RWPE2 (cell line): ENCODE measurements at regions not wholly inside any gene's neighbourhood (a gene's known extent, or its start where the extent isn't known, plus 50 kb on each side); places are given as distances from the start of the nearest gene placed in this dataset.
"Not testable (repeated sequence)": the region's sequence is repeated elsewhere in the genome, so short reads cannot be mapped to it uniquely, and the experiment has no call there.

Experiments
- ATAC-seq: fragments of 200-7000 bp; cut with Tn5 transposase; 3 replicates; pipeline ENCODE4 v1.9.1; 2021; ENCODE audit warnings: low read depth
- DNase-seq: peaks from one replicate; pipeline ENCODE4 v3.0.0-alpha.2; 2020; ENCODE audit warnings: low spot score
- H3K27ac ChIP-seq: fragments of 450-650 bp; 2 replicates; pipeline ENCODE4 v1.5.1; 2017; ENCODE audit warnings: mild to moderate bottlenecking; ENCODE audit not compliant: poor library complexity, severe bottlenecking
- H3K27me3 ChIP-seq: fragments of 250-450 bp; sonication (Bioruptor Pico); 2 replicates; pipeline ENCODE4 v1.5.1; 2021; ENCODE audit warnings: mild to moderate bottlenecking, moderate library complexity; ENCODE audit not compliant: insufficient read depth, poor library complexity, severe bottlenecking
- H3K36me3 ChIP-seq: fragments of 250-450 bp; sonication (Bioruptor Pico); 2 replicates; pipeline ENCODE4 v1.5.1; 2020; ENCODE audit warnings: low read depth, mild to moderate bottlenecking, moderate library complexity
- H3K4me1 ChIP-seq: fragments of 250-450 bp; sonication (Bioruptor Pico); 2 replicates; pipeline ENCODE4 v1.5.1; 2021; ENCODE audit warnings: mild to moderate bottlenecking, moderate library complexity; ENCODE audit not compliant: insufficient read depth, poor library complexity, severe bottlenecking
- H3K4me3 ChIP-seq: fragments of 250-450 bp; sonication (Bioruptor Pico); 2 replicates; pipeline ENCODE4 v1.5.1; 2021; ENCODE audit warnings: mild to moderate bottlenecking, moderate library complexity; ENCODE audit not compliant: severe bottlenecking
- H3K9me3 ChIP-seq: fragments of 250-450 bp; sonication (Bioruptor Pico); 2 replicates; pipeline ENCODE4 v1.5.1; 2021; ENCODE audit warnings: mild to moderate bottlenecking, moderate library complexity; ENCODE audit not compliant: severe bottlenecking
- TF ChIP-seq, protein P1 (sequence below): fragments of 450-650 bp; IDR thresholded peaks from one replicate; pipeline ENCODE4 v1.5.1; 2017; ENCODE audit warnings: mild to moderate bottlenecking, moderate library complexity; ENCODE audit not compliant: poor library complexity, severe bottlenecking

DNA sequence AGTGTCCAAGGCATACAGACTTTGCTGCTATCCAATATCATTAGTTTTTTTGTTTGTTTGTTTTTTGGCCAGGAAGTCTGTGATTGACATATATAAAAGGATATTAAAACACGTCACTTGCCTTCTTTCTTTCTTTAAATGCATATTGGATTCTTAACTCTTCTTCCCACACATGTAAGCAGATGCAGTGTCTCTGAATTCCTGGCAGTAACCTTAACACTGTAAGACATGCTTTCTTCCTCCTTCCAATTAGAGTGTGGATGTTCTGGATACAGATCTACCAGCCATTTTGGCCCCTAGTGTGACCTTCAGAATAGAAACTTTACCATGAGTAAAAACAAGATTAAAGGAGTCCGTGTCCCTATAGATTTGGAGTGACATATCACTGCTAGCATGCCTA lies 967.4 kb upstream of the PRR20A start:
- Histone ChIP-seq H3K27ac (no peak overlapping the region), H3K27me3 (no peaks in the 10 kb centered on the region), H3K4me1 (no peaks in the 10 kb centered on the region), H3K4me3 (no peak overlapping the region), H3K9me3 (no peaks in the 10 kb centered on the region), H3K36me3 (no peaks in the 10 kb centered on the region)
- DNase-seq = no peak
- TF ChIP-seq, protein P1, sequence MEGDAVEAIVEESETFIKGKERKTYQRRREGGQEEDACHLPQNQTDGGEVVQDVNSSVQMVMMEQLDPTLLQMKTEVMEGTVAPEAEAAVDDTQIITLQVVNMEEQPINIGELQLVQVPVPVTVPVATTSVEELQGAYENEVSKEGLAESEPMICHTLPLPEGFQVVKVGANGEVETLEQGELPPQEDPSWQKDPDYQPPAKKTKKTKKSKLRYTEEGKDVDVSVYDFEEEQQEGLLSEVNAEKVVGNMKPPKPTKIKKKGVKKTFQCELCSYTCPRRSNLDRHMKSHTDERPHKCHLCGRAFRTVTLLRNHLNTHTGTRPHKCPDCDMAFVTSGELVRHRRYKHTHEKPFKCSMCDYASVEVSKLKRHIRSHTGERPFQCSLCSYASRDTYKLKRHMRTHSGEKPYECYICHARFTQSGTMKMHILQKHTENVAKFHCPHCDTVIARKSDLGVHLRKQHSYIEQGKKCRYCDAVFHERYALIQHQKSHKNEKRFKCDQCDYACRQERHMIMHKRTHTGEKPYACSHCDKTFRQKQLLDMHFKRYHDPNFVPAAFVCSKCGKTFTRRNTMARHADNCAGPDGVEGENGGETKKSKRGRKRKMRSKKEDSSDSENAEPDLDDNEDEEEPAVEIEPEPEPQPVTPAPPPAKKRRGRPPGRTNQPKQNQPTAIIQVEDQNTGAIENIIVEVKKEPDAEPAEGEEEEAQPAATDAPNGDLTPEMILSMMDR = no peak
- ATAC-seq = no peak

DNA sequence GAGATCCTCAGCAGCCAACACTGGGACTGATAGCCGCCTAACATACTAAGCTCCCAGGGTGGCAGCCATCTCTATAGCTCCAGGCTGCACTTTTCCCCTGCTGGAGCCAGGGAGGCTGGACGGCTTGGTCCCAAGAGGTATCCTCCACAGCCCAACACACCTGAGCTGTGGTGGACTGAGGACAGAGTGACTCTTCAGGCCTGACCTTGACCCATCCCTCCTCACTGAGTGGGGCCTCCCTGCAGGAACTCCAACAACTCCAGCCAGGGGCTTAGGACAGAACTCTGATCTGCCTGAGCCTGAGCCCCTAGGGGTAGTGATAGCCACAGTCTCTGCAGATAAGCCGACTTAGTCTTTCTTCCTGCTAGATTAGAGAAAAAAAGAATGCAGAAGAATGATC lies 958.1 kb upstream of the PRR20A start:
- no peak overlapping the region for H3K27ac ChIP-seq
- H3K4me1 ChIP-seq = no peaks in the 10 kb centered on the region
- DNase-seq (no peak), ATAC-seq (no peak)
- TF ChIP-seq, protein P1 = no peak
- no peaks in the 10 kb centered on the region for H3K27me3 ChIP-seq
- no peaks in the 10 kb centered on the region for H3K9me3 ChIP-seq
- H3K36me3 ChIP-seq = no peaks in the 10 kb centered on the region
- no peak overlapping the region for H3K4me3 ChIP-seq

DNA sequence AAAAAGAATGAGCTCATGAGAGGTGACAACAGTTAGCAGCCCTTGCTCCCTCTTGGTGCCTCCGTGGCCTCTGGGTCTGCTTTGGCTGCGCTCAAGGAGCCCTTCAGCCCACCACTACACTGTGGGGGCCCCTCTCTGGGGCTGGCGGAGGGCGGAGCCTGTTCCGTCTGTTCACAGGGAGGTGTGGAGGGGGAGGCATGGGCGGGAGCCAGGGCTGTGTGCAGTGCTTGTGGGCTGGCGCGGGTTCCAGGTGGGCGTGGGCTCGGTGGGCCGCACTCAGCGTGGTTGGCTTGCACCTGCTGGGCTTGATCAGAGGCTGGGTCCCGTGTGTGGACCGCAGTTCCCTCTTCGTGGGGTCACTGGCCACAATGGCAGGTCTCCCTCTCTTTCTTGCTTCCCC lies 953.4 kb upstream of the PRR20A start:
- Histone ChIP-seq H3K4me3 (no peak overlapping the region), H3K4me1 (no peaks in the 10 kb centered on the region), H3K27ac (no peak overlapping the region), H3K27me3 (no peaks in the 10 kb centered on the region), H3K36me3 (no peaks in the 10 kb centered on the region), H3K9me3 (no peaks in the 10 kb centered on the region)
- no peak for ATAC-seq
- DNase-seq = no peak
- TF ChIP-seq, protein P1 = no peak

DNA sequence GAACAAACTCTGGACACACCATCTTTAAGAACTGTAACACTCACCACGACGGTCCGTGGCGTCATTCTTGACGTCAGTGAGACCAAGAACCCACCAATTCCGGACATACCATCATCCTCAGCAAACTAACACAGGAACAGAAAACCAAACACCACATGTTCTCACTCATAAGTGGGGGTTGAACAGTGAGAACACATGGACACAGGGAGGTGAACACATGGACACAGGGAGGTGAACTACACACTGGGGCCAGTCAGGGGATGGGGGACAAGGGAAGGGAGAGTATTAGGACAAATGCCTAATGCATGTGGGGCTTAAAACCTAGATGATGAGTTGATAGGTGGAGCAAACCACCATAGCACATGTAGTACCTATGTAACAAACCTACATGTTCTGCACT lies 952.1 kb upstream of the PRR20A start:
- H3K4me1 ChIP-seq, H3K36me3 ChIP-seq, DNase-seq, H3K4me3 ChIP-seq, H3K27me3 ChIP-seq, H3K27ac ChIP-seq, H3K9me3 ChIP-seq, ATAC-seq: not testable (repeated sequence)

DNA sequence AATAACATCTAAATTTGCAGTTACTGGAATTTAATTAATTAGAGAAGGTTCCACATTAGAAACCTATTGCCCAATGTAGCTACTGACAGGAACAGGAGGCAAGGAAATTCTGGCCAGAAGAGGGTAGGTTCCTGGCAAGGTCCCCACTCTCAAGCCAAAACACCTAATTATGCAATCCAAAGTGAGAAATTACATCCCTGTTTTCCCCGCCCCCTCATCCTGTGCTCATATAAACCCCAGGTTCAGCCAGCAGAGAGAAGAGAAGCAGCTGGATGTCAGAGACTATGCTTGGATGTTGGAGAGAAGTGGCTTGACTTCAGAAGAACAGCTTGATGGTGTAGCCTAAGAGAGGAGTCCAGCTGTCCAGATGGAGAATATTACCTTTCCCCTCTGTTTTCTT lies 951.3 kb upstream of the PRR20A start:
- H3K4me1 ChIP-seq = no peaks in the 10 kb centered on the region
- no peak overlapping the region for H3K4me3 ChIP-seq
- TF ChIP-seq, protein P1 = no peak
- ATAC-seq (no peak), DNase-seq (no peak)
- H3K36me3 ChIP-seq = no peaks in the 10 kb centered on the region
- no peak overlapping the region for H3K27ac ChIP-seq
- H3K27me3 ChIP-seq = no peaks in the 10 kb centered on the region
- H3K9me3 ChIP-seq = no peaks in the 10 kb centered on the region
